ENCODE measurements at regions not wholly inside any gene's neighbourhood (a gene's known extent, or its start where the extent isn't known, plus 50 kb on each side); places are given as distances from the start of the nearest gene placed in this dataset.

- TF ChIP-seq CTCF (IDR thresholded peaks at IDR 0.05) (no peak), POLR2A (IDR thresholded peaks at IDR 0.05) (no peak)
These were observed 311.6 kb upstream of the RASGRP1 start for GRCh38 chr15:38876211-38876610.
